H9 (cell line): ENCODE measurements at regions not wholly inside any gene's neighbourhood (a gene's known extent, or its start where the extent isn't known, plus 50 kb on each side); places are given as distances from the start of the nearest gene placed in this dataset.

Experiments
- DNase-seq: peaks from one replicate; pipeline ENCODE4 v3.0.0-alpha.2; 2017
- H2AFZ ChIP-seq: one replicate; pipeline ENCODE4 v1.6.1; 2013; ENCODE audit warnings: mild to moderate bottlenecking, low read length, control low read depth, moderate library complexity
- H2AK5ac ChIP-seq: 2 replicates; pipeline ENCODE4 v1.6.1; 2013; ENCODE audit warnings: low read length, control low read depth, mixed read lengths; ENCODE audit not compliant: insufficient read length
- H2BK120ac ChIP-seq: one replicate; pipeline ENCODE4 v1.6.1; 2013; ENCODE audit warnings: low read depth, mild to moderate bottlenecking, low read length, control low read depth, inconsistent platforms; ENCODE audit not compliant: poor library complexity, severe bottlenecking
- H2BK12ac ChIP-seq: 2 replicates; pipeline ENCODE4 v1.6.1; 2013; ENCODE audit warnings: low read length, control low read depth, mixed read lengths, low read depth; ENCODE audit not compliant: insufficient read length
- H2BK15ac ChIP-seq: 2 replicates; pipeline ENCODE4 v1.6.1; 2013; ENCODE audit warnings: low read depth, low read length, control low read depth
- H2BK20ac ChIP-seq: one replicate; pipeline ENCODE4 v1.6.1; 2013; ENCODE audit warnings: low read depth, mild to moderate bottlenecking, low read length, control low read depth, inconsistent platforms; ENCODE audit not compliant: poor library complexity, severe bottlenecking
- H2BK5ac ChIP-seq: 2 replicates; pipeline ENCODE4 v1.6.1; 2013; ENCODE audit warnings: low read length, control low read depth, mixed read lengths; ENCODE audit not compliant: insufficient read length
- H3K14ac ChIP-seq: 2 replicates; pipeline ENCODE4 v1.6.1; 2013; ENCODE audit warnings: low read length, control low read depth; ENCODE audit not compliant: insufficient read depth
- H3K18ac ChIP-seq: 2 replicates; pipeline ENCODE4 v1.6.1; 2013; ENCODE audit warnings: low read depth, mild to moderate bottlenecking, mixed read lengths, low read length, control low read depth; ENCODE audit not compliant: insufficient read length
- H3K23ac ChIP-seq: 2 replicates; pipeline ENCODE4 v1.6.1; 2013; ENCODE audit warnings: low read length, control low read depth, mixed read lengths, low read depth; ENCODE audit not compliant: insufficient read length
- H3K23me2 ChIP-seq: 2 replicates; pipeline ENCODE4 v1.6.1; 2013; ENCODE audit warnings: low read depth, mild to moderate bottlenecking, mixed read lengths, low read length, control low read depth; ENCODE audit not compliant: insufficient read length, poor library complexity, severe bottlenecking
- H3K27ac ChIP-seq: 2 replicates; pipeline ENCODE4 v1.5.1; 2013; ENCODE audit warnings: low read length, control low read depth, mixed read lengths, low read depth; ENCODE audit not compliant: insufficient read length
- H3K27me3 ChIP-seq: 2 replicates; pipeline ENCODE4 v1.6.1; 2013; ENCODE audit warnings: low read length, control low read depth, inconsistent platforms; ENCODE audit not compliant: insufficient read depth
- H3K4ac ChIP-seq: 2 replicates; pipeline ENCODE4 v1.6.1; 2013; ENCODE audit warnings: low read depth, mild to moderate bottlenecking, control low read depth, inconsistent platforms, low read length, moderate library complexity
- H3K4me1 ChIP-seq: 2 replicates; pipeline ENCODE4 v1.6.1; 2013; ENCODE audit warnings: low read length, control low read depth, inconsistent platforms; ENCODE audit not compliant: insufficient read depth
- H3K4me2 ChIP-seq: 2 replicates; pipeline ENCODE4 v1.6.1; 2013; ENCODE audit warnings: low read length, control low read depth, mixed read lengths; ENCODE audit not compliant: insufficient read length, insufficient read depth
- H3K56ac ChIP-seq: 2 replicates; pipeline ENCODE4 v1.6.1; 2013; ENCODE audit warnings: low read depth, mild to moderate bottlenecking, mixed read lengths, low read length, control low read depth; ENCODE audit not compliant: insufficient read length
- H3K79me1 ChIP-seq: 2 replicates; pipeline ENCODE4 v1.6.1; 2013; ENCODE audit warnings: low read depth, mild to moderate bottlenecking, moderate library complexity, low read length, control low read depth, inconsistent platforms; ENCODE audit not compliant: insufficient read depth, poor library complexity, severe bottlenecking
- H3K79me2 ChIP-seq: 2 replicates; pipeline ENCODE4 v1.6.1; 2013; ENCODE audit warnings: low read length, control low read depth, inconsistent platforms; ENCODE audit not compliant: insufficient read depth
- H3K9ac ChIP-seq: 2 replicates; pipeline ENCODE4 v1.6.1; 2013; ENCODE audit warnings: low read length, control low read depth, mixed read lengths; ENCODE audit not compliant: insufficient read length; ENCODE audit errors: extremely low read depth
- H3K9me3 ChIP-seq: one replicate; pipeline ENCODE4 v1.6.1; 2013; ENCODE audit warnings: low read depth, low read length, inconsistent platforms; ENCODE audit not compliant: control insufficient read depth
- H3T11ph ChIP-seq: one replicate; pipeline ENCODE4 v1.6.1; 2013; ENCODE audit warnings: mild to moderate bottlenecking, low read length, control low read depth, inconsistent platforms
- H4K20me1 ChIP-seq: one replicate; pipeline ENCODE4 v1.6.1; 2013; ENCODE audit not compliant: control insufficient read depth, insufficient read length, insufficient read depth
- H4K5ac ChIP-seq: 2 replicates; pipeline ENCODE4 v1.6.1; 2013; ENCODE audit warnings: low read depth, mild to moderate bottlenecking, mixed read lengths, low read length, control low read depth; ENCODE audit not compliant: insufficient read length
- H4K8ac ChIP-seq: replicated peaks from 2 replicates; pipeline ENCODE4 v1.6.1; 2013; ENCODE audit warnings: low read length, control low read depth, mixed read lengths, low read depth; ENCODE audit not compliant: insufficient read length
- H4K91ac ChIP-seq: 2 replicates; pipeline ENCODE4 v1.6.1; 2013; ENCODE audit warnings: low read depth, mild to moderate bottlenecking, moderate library complexity, mixed read lengths, low read length, control low read depth; ENCODE audit not compliant: insufficient read length
- H3K27ac Mint-ChIP-seq, 3 experiments: 2 replicates in 2 of 3; 3 replicates in 1 of 3; pipeline ENCODE4 v1.8.0; 2020 to 2021; ENCODE audit warnings: mixed read lengths in 3 of 3, mild to moderate bottlenecking in 1 of 3, moderate library complexity in 1 of 3
- H3K27me3 Mint-ChIP-seq: 2 replicates; pipeline ENCODE4 v1.8.0; 2021; ENCODE audit warnings: low read depth, mild to moderate bottlenecking, moderate library complexity, mixed read lengths
- H3K36me3 Mint-ChIP-seq, 3 experiments: 2 replicates in 2 of 3; 3 replicates in 1 of 3; pipeline ENCODE4 v1.8.0; 2020 to 2021; ENCODE audit warnings: low read depth in 3 of 3, mixed read lengths in 3 of 3; ENCODE audit not compliant: insufficient read depth in 1 of 3
- H3K4me1 Mint-ChIP-seq, 2 experiments: 2 replicates each; pipeline ENCODE4 v1.8.0; 2020; ENCODE audit warnings: mixed read lengths in 2 of 2
- H3K4me3 Mint-ChIP-seq, 2 experiments: 2 replicates in 1 of 2; 3 replicates in 1 of 2; pipeline ENCODE4 v1.8.0; 2020 to 2021; ENCODE audit warnings: mild to moderate bottlenecking in 2 of 2, mixed read lengths in 2 of 2, moderate library complexity in 1 of 2
- H3K9me3 Mint-ChIP-seq, 2 experiments: 2 replicates in 1 of 2; 3 replicates in 1 of 2; pipeline ENCODE4 v1.8.0; 2020; ENCODE audit warnings: mild to moderate bottlenecking in 2 of 2, mixed read lengths in 2 of 2, moderate library complexity in 1 of 2
- CTCF ChIP-seq: fragments of 200-600 bp; sonication (generic); conservative IDR thresholded peaks from 3 replicates; pipeline ENCODE4 v1.8.0; 2021; ENCODE audit warnings: antibody characterized with exemption, mild to moderate bottlenecking
- WGBS: extraction: QIAGEN DNeasy Blood & Tissue Kit; methylation state at CpG from one replicate; pipeline ENCODE4 v1.1.7; 2013; ENCODE audit warnings: missing lambda C conversion rate, low lambda C conversion rate, mixed read lengths; ENCODE audit not compliant: insufficient read length; ENCODE audit errors: extremely low coverage; 5-methylcytosine and 5-hydroxymethylcytosine counted together

DNA sequence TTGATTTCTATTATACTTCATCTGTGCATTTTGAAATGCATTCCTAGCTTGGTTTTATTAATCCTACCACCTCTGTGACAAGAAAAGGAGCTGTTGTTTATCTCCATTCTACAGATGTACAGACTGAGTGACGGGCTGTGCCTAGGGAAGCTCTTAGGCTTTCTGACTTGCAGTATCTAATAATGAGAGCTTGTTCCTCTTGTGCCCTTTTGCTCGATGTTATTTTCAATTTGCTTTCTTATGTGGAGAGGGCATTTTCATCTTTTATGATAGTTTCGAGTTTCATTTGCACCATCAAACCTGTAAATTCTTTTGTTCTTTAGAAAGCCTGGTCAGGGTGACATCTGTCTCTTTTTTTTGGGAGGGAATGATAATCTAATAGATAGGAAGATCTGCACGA lies 256.5 kb downstream of the C4orf33 start:
- no peak for DNase-seq
- H3K79me1 ChIP-seq = no peaks in the 10 kb centered on the region
- H2AK5ac ChIP-seq = no peak overlapping the region
- peaks cover 3 to 9% of the 10 kb centered on the region in 2 experiments; a peak in 3 of 4 replicates for H3K4me1 Mint-ChIP-seq
- no peaks in the 10 kb centered on the region for H3K23me2 ChIP-seq
- WGBS = no CpG with 5 or more reads among the region's 4 CpGs
- H3K27ac Mint-ChIP-seq = no peak overlapping the region
- no peak overlapping the region for H3K4me2 ChIP-seq
- H3K9ac ChIP-seq = no peak overlapping the region
- no peaks in the 10 kb centered on the region for H3K9me3 ChIP-seq
- H2BK15ac ChIP-seq = no peak overlapping the region
- no peaks in the 10 kb centered on the region for H3K27me3 Mint-ChIP-seq
- H2BK120ac ChIP-seq = no peak overlapping the region
- H3K79me2 ChIP-seq = no peaks in the 10 kb centered on the region
- no peaks in the 10 kb centered on the region for H3K9me3 Mint-ChIP-seq
- no peak for TF ChIP-seq CTCF
- no peaks in the 10 kb centered on the region for H3K36me3 Mint-ChIP-seq
- H2AFZ ChIP-seq = no peak overlapping the region
- no peak overlapping the region for H4K91ac ChIP-seq
- H2BK20ac ChIP-seq = no peak overlapping the region
- no peak overlapping the region for H3T11ph ChIP-seq
- no peaks in the 10 kb centered on the region for H3K27me3 ChIP-seq
- H3K4me3 Mint-ChIP-seq = no peak overlapping the region
- H3K23ac ChIP-seq = no peak overlapping the region
- no peak overlapping the region for H2BK5ac ChIP-seq
- no peaks in the 10 kb centered on the region for H3K4me1 ChIP-seq
- no peak overlapping the region for H3K4ac ChIP-seq
- H2BK12ac ChIP-seq = no peak overlapping the region
- no peak overlapping the region for H4K8ac ChIP-seq
- H3K56ac ChIP-seq = no peak overlapping the region
- no peaks in the 10 kb centered on the region for H4K20me1 ChIP-seq
- H4K5ac ChIP-seq = no peak overlapping the region
- no peak overlapping the region for H3K27ac ChIP-seq
- no peak overlapping the region for H3K18ac ChIP-seq
- H3K14ac ChIP-seq = no peak overlapping the region
